ENCODE measurements at regions not wholly inside any gene's neighbourhood (a gene's known extent, or its start where the extent isn't known, plus 50 kb on each side); places are given as distances from the start of the nearest gene placed in this dataset.
A peak's percentile ranks its signal among the peaks of the same experiment; 100 is the strongest.

DNA sequence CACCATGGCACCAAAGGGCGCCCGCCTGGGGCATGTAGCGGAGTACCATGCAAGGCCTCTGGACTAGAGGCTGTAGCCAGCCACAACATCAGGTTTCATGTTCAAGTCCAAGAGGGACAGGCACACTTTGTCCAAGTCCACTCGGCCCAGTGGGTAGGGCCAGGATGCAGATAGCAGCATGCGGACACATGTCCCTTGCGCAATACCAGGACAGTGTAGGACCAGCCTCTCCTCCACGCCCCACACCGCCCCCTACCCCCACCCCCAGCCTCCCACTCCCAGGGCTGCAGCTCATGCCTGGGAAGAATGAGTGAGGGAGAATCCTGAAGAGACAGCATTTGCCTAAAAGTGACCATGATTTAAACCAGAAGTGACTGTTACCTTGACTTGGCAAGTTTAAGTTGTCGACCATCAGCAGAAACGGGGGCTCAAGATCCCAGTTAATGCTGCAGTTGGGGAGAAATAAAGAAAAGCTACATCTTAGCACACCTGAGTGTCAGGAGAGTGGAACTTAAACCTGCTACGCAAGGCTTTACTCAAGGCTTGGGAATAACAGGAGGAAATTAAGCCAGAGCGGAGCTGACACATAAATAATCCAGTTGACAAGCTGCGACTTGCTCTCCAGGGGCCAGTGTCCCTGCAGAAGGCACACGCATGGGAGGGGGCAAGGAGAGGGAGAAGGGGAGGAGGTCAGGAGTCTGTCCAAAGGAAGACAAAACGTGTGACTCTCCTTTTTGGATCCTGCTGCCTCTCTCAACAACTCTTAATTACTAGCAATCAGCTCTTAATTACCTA, 221.7 kb downstream of the BCOR start:
- no peak for DNase-seq

DNA sequence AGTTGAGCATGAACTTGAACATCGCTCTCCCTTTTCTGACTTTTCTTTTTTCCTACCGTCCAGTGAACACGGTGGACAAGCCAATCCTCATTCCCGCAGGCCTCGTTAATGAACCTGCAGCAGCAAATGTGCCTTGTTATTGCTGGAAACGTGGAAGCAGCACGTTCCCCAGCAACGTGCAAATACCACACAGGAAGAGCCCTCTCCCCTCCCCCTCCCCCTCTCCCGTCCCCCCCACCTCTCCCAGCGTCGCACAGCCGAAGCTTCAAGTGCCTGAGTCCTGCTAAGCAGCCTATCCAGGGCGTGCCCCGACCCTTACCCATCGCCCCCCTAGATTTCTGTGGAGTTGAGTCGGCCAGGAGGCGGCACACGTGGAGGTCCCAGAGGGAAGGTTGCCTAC, 219.9 kb downstream of the BCOR start:
- DNase-seq: no peak

DNA sequence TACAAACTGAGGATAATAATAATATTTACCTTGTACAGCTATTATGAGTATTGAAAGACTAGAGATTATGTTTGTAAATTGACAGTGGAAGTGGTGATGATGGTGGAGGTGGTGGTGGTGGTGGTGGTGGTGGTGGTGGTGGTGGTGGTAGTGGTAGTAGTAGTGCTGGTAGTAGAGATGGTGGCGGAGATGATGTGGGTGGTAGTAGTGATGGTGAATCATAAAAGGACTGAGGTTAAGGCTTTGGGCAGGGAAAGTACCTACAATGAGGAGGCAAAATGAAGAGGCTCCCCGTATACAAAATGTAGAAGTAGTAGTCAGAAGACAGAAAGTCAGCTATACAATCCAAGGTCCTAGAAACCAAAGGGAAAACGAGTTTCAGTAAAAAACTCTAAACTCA, 214.1 kb downstream of the BCOR start:
- peak in 1 of 2 donors; percentile 19 for DNase-seq

DNA sequence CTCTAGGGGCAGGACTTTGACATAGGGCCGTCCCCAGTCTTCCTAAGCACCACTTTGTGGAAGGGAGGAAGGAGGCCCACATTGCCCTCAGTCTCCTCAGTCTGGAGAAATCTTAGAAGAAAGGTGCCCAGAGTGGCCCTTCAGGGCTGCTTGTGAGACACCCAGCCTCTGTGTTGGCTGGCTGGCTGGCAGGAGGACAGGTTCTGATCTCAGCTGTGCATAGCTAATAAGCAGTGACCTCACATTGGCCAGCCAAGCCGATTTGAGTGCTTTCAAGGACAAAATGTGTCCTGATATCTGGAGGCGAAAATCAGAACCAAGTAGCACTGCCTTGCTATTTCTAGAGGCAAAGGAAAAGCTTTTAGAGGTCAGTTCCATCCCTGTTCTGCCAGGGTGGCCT, 211.5 kb downstream of the BCOR start:
- no peak for DNase-seq

DNA sequence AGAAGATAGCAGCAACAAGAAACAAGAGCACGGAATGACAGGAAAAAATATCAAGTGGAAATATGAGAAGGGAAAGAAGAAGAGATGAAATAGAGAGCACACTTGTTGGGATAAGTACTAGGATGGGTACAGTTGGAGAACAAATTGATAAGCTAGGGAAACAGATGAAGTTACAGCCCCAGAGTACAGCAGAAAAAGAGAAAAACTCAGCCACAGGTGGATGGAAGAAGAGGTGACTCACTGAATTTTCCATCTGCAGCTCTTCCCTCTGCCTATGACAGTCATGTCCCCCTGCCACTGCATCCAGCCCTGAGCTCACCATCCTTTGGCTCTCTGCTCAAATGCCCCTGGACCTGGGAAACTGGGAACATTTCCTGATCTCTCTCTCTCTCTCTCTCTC, 209.0 kb downstream of the BCOR start:
- no peak for DNase-seq

DNA sequence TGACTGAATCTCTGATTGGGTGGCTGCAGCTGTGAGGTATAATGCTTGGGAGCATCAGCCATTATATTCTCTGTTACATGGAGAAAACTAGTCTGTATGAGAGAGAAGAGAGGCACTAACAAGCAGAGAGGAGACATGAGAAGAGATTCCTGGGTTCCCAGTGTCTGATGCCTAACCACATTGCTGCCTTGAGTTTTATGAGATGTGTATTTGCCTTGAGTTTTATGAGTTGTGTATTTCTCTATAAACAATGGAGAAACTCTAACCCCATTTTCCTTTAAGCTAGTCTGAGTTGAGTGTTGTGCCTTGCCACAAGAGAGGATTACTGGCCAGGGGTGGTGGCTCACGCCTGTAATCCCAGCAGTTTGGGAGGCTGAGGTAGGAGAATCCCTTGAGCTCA, 208.1 kb downstream of the BCOR start:
- no peak for DNase-seq

DNA sequence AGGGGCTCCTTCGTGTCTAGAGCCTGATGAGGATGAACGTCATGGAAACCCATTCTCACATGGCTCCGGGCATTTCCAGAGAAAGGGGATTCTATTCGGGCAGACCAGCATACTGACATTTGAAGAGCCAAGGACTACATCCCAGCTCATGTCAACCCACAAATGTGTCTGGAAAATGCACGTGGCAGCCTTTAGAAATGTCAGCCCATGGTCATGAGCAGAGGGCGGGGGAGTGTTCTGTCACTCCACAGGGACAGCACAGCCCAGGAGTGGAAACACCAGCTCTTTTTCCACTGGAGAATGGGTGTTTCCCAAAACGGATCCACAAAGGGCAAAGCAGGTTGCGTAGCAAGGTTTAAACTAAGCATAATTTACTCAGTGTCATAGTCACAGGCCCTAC, 207.0 kb downstream of the BCOR start:
- no peak for DNase-seq

DNA sequence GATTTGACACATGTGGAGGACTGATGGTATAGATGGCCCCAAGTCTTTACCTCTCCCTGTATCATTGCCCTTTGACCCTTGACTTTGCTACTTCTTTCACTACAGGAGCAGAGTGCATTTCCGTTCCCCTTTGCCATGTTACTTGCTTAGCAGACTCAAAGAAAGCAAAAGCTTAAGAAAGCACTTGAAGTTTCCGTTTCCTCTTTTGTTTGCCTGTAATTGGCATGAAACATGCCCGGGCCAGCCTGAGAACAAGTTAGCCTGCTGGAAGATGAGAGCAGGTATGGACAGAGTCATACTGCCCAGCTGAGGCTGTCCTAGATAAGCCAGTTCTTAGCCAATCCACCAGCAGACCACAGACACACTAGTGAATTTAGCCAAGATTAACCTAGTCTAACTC, 206.0 kb downstream of the BCOR start:
- DNase-seq: no peak

DNA sequence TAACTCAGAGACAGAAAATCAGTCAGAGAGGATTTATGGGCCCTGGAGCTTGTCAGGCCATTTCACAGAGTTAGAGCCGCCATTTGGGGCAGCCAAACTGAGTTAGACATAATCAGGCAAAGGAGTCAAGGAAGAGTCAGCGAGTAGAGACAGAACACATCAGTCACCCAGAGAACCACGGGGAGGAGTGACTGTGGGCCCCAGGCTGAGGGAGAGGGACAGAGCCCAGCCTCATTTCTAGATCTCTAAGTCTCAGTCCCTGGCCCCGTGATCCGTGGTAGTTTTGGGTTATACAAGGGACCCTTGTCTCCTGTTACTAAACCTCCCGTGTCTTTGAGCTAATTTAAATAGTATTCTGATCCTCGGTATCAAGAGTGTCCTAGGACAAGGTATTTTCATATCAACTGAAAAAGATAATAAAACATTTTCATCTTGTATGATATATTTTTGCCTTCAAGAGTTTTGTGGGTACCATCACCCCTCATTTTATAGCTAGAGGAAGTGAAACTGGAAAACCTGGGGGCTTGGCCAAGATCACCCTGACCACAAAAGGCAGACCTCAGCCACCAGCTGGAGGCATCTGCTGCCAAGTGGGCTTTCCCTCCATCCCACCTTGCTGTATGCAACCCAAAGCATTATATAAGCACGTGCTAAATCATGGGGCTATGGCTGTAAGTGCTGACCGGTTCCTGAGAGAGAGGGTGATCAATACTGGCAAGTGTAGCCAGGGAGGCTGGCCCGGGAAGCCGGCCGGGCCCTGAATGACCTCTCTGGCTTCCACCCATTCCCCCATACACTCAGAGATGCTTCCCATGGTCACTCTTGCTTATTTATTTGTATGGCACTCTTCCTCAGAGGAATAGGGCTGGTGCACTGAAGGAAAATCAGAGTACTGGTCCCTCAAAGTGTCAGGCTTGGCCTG, 204.1 kb downstream of the BCOR start:
- no peak for DNase-seq

DNA sequence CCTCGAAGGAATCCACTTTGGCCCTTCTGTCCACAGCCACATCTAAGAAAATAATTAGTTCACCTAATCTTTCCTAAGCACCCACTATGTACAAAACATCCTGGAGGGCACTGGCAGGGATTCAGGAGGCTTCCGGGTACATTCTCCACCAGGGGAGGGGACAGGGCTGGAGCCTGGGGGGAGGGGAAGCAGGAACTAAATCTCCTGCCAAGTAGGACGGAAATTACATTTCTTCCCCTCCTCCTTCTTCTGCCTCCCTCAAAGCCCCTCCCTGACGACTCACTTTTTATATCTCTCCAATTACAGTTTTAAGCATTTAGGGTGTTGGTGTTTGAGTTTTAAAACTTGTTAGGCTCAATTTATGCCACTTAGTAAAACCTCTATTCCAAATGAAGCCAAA, 203.1 kb downstream of the BCOR start:
- no peak for DNase-seq

DNA sequence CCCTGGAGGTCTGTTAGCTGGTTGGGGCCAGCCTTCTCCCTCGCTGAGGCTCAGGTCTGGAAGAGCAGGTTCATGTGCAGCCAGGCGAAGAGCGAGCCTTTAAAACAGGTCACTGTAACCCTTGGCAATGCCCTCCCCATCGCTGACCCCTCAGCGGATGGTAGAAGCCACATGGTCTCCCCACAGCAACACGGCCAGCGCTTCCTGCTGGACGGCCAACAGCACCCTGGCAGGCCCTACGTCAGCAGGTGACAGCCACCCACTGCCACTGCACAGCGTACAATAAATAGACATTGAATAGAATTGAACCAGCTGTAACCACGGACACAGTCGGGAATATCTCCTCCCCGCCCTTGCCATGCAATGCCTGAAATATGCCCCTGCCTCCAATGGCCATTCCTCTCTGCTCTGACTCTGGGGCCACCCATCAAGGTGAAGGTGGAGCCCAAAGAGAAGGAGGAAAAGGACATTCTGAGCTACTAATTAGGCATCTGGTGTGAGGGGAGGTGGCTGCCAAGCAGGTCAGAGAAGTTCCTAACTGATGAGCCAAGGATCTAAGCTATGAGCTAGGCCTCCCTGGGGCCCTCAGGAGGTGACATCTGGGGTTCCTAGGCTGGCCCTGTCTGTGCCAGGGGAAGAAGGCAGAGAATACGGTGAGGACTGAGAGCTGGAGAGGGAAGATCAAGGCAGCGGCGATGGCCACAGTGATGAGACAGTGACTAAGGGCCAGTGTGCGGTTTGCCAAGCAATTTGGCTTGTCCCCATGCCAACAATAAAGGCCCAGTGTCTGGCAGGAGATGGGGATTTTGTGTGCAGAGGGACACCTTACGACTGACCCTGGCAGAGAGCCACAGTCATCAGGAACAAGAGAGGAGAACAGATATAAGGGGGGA, 202.3 kb downstream of the BCOR start:
- DNase-seq: no peak

DNA sequence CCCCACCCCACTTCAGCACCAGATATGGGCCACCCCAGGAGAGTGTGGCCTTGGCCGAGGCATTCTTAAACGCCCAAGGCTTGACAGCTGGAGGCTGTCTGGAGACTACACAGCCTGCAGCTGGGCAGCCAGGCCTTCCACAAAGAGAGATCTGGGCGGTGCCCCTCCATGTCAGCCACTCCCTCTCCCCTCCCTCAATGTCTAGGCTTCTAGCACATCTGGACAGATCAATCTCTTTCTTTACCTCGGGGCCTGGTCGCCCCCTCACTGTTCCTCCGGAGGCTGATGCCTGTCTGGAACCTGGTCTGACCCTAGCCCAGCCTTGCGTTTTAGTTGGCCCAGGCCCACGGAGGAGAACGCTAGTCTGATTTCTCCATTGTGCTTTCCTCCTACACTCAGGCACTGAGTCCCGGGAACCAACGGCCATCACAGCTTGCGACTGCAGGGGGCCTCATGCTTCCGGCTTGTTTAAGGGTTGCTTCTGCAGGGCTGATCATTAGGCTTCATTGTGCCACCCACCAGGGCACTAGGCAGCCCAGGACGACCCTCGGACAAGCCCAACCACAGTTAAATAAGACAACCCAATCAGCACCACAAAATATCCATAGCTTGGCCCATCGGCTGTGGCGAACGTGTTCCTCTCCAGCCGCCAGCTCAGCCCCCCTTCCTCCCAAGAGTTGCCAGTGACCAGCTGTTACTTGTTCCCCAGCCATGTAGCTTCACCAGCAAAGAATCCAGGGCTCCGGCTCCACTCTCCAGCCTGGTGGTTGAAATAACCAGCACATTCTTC, 200.6 kb downstream of the BCOR start:
- DNase-seq: no peak

DNA sequence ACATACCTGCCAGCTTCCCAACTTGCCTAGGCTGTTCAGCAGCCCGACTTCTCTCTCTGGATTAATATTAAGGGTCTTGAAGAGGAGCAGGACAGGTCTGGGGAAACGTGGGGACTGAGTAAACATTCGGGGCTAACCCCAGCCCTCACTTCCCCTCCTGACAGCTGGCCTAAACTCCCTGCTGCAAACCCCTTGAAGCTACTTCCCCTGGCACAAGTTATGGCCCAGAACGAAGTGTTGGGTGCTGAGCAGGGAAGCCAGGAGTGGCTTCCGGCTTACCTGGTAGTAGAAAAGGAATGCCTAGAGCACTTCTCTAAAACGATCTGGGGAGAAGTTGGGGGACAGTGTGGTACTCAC, 200.0 kb downstream of the BCOR start:
- no peak for DNase-seq

DNA sequence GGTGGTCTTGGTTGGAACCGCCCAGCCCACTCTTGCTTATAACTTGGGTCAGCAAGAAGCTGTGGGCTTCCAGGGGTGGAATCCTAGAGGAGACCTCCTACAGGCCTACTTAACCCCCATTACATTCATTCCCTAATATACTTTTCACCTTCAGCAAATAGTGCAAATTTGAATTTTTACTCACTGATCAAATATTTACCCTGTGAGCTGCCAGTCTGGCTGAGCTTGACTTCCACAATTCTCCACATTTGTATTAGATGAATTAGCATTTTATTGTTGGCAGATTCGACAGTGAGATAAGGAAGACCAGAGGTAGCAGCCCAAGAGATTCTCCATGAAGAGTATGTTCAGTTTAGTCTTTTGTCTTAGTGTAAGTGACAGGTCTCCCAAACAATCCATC, 199.6 kb downstream of the BCOR start:
- no peak for DNase-seq

DNA sequence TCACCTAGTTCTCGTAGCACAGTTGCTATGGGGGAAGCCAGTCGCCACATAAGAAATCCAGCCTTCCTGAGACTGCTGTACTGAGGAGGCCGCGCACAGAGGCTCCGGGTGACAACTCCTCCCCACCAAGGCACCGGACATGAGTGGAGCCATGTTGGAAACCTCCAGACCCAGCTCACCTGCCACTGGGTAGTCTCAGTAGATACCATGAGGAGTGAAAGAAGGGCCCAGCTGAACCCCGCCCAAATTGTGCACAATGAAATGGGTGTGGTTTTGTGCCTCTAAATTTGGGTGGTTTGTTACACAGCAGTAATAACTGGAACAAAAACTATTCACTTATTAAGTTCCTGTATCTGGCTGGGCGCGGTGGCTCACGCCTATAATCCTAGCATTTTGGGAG, 198.7 kb downstream of the BCOR start:
- no peak for DNase-seq

DNA sequence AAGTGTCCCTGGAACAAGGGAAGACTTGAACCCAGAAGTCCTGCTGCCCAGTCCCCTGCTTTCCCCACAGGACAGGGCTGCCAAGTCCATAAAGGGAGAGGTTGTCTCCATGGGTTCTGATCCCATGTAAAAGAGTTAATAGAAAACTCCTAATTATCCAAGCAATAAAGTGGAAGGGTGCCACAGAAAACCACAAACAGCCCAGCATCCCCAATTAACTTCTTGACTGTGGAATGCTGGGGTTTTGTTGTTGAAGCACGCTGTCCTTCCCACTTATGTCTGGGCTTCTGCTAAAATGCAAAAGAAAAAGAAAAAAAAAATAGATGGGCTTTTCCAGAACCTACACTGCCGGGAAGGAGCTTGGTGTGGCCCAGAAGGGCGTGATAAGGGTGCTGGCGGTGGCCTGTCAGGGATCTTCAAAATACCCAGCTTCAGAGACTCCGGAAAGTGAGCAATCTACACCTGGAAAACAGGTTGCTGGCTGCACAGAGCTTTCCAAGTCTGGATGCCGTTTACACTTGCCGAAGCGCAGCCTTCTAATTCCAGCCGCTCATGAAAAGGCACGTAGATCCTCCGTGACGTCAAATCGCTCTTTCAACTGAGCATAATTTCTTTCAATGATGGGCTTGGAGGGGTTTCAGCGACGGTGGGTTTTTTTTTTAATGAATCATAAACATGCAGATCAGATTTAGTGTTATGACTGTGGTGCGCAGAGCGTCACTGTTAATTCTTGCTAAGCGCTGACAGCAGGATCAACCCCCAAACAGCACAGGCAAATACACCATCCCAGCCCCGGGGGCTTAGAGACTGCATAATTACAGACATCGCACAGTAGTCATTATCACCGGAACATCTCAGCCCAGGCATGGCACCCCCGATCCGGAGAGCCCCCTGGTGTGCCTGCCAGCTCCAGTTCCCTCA, 197.6 kb downstream of the BCOR start:
- DNase-seq: no peak

DNA sequence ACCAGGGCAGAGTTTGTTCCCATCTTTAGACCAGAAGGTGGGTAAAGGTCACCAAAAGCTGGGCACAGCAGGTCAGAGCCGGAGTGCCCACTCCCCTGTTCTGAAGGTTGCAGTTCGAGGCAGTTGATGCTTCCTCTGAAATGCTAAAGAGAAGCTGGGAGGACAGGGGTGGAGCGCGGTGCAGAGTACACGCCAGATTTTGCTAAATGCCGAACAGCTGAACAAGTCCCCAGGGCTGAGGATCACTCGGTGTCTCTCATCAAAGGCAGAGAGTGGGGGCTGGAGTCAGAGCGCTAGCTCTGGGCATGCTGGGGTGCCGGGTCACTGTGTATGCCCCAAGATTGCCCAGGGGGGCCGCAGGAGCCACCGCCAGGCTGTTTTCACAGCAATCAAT, 197.0 kb downstream of the BCOR start:
- DNase-seq: no peak

DNA sequence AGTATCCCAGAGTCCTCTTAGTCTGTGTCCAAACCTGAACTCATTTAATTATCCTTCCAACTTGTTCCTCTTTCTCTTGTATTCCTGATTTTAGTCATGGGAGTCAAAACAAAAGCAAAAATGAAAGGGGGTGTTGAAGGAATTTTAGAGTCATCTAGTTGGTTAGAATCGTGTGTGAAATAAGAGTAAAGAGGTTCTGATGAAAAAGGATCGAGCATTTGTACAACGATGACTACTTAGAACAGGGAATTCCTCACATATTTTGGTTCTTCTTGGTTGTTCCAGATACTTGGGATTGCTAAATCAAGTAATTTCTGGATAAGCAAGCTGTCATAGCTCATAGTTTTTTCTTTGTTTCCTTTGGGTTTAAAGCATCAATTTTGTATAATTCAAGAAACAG, 194.4 kb downstream of the BCOR start:
- DNase-seq: no peak

DNA sequence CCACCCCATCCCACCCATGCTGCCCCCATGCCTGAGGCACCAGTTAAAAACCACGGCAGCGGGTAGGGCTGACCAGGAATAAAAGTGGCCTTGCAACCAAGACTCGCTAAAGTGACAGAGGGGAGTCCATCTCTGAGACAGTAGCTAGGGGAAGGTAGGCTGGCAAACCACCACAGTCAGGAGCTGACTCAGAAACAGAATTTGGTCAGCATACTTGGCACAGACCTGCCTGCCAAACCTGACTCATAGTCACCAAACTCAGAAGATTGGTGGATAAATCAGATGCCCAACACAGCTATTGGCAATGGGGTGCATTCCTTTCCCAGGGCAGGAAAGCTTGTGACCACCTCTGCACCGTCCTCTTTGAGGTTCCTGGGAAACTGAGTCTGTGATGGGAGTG, 193.8 kb downstream of the BCOR start:
- DNase-seq: no peak

DNA sequence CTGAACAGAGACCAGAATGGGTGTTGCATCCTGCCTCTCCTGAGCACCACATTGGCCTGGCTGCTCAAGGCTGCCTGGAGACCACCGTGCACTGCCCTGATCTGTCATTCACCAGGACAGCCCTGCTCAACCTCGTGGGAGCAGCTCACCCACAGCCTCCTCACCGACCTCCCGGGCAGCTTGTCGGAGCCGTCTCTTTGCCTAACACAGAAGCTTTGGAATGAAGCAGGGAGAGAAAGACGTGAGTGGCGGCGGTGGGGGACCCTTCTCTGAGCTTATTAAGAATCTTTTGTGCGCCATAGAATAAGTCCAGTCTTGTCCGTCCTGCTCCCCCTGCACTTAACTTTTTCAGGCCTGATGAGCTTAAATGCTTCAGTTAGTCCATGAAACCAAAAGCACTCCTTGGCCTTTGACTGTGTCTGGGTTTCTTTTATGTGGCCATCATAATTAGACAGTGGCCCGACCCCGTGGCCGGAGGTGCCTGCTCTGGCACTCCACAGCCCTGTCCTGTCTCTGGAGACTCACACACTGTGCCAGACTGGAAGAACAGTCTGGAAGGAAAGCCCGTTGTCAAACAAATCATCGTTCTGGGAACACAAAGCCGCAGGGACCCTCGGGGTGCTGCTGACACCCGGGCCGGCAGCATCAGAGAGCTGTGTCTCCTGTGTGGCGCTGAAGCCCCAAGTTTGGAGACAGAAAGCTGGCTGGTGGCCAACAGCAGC, 192.8 kb downstream of the BCOR start:
- DNase-seq: no peak

DNA sequence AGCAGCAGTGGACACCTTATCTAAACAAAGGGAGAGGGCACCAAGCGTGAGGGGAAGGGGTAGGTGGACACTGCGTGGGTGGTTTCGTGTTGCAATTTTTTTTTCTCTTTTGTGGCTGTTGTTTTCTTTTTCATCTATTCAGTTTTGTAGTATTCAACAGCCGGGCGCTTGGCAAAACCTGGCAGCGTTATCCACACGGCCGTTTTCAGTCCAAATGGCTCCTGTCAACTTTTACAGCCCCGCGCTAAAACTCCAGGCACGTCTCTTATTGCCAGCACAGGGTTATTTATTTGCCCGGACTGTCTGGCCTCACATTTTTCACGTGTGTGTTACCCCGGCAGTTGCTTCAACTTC, 192.2 kb downstream of the BCOR start:
- DNase-seq: no peak

Measured in CD4-positive, alpha-beta T cell treated with Interleukin-1 beta for 1 hour (primary cell).